ENCODE measurements at regions not wholly inside any gene's neighbourhood (a gene's known extent, or its start where the extent isn't known, plus 50 kb on each side); places are given as distances from the start of the nearest gene placed in this dataset.
"Not testable (repeated sequence)": the region's sequence is repeated elsewhere in the genome, so short reads cannot be mapped to it uniquely, and the experiment has no call there.

DNA sequence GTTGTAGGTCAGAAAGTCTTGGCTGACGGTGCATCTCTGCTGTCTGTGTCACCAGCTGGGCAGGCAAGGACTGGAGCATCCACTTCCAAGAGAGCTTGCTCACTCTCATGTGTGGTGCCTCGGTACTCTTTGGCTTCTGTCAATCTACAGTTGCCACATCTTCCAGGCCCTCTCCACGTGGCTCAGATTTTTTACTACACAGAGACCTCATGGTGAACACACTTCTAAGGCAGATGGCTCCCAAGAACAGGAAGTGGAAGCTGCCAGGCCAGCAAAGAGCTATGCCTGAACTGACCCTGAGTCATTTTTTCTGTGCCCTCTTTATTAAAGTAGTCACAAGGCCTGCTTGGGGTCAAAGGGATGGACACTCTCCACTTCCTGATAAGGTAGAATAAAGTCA is 351.5 kb upstream of the AUTS2 start:
- Histone ChIP-seq H3K4me1 (ENCODE audit: low read depth, poor library complexity, severe bottlenecking) (no peaks in the 10 kb centered on the region), H3K36me3 (ENCODE audit: insufficient read depth) (no peaks in the 10 kb centered on the region), H3K27ac (no peak overlapping the region), H4K20me1 (ENCODE audit: insufficient read depth) (no peaks in the 10 kb centered on the region), H3K4me2 (no peak overlapping the region), H3K79me2 (ENCODE audit: insufficient read depth, low read depth) (no peaks in the 10 kb centered on the region), H3K27me3 (ENCODE audit: insufficient read depth, low read depth) (no peaks in the 10 kb centered on the region), H2AFZ (ENCODE audit: low read depth) (no peak overlapping the region), H3K9ac (no peak overlapping the region), H3K4me3 (IDR thresholded peaks at IDR 0.05; ENCODE audit: insufficient read depth, low read depth, low read length) (no peak overlapping the region)
- TF ChIP-seq, protein P1, sequence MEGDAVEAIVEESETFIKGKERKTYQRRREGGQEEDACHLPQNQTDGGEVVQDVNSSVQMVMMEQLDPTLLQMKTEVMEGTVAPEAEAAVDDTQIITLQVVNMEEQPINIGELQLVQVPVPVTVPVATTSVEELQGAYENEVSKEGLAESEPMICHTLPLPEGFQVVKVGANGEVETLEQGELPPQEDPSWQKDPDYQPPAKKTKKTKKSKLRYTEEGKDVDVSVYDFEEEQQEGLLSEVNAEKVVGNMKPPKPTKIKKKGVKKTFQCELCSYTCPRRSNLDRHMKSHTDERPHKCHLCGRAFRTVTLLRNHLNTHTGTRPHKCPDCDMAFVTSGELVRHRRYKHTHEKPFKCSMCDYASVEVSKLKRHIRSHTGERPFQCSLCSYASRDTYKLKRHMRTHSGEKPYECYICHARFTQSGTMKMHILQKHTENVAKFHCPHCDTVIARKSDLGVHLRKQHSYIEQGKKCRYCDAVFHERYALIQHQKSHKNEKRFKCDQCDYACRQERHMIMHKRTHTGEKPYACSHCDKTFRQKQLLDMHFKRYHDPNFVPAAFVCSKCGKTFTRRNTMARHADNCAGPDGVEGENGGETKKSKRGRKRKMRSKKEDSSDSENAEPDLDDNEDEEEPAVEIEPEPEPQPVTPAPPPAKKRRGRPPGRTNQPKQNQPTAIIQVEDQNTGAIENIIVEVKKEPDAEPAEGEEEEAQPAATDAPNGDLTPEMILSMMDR (conservative IDR thresholded peaks at IDR 0.05; ENCODE audit: low read depth, low read length) = no peak

DNA sequence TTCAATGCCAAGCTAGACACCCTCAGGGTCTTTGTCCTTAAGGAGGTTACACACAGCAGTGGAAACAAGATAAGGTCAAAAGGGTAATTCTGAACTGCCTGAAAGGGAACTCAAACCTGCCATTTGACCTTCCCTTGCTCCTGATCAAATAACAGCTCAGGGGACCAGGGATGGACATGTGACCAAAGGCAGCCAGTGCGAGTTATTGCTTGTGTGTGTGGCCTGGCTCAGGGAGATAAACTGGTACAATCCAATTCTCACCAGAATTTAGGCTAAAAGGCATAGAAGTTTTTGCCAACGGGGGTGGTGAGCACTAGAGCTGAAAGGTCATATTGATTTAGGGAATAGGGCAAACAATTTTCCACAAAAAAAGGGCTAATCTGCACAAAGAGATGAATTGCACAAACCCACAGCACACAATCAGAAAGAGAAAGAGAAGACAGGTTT is 349.9 kb upstream of the AUTS2 start:
- not testable (repeated sequence) for H3K4me2 ChIP-seq; H2AFZ ChIP-seq (ENCODE audit: low read depth); H3K4me3 ChIP-seq (IDR thresholded peaks at IDR 0.05; ENCODE audit: insufficient read depth, low read depth, low read length); H3K9ac ChIP-seq; H3K36me3 ChIP-seq (ENCODE audit: insufficient read depth); H3K79me2 ChIP-seq (ENCODE audit: insufficient read depth, low read depth); H3K27me3 ChIP-seq (ENCODE audit: insufficient read depth, low read depth); H3K27ac ChIP-seq; H4K20me1 ChIP-seq (ENCODE audit: insufficient read depth); H3K4me1 ChIP-seq (ENCODE audit: low read depth, poor library complexity, severe bottlenecking)

DNA sequence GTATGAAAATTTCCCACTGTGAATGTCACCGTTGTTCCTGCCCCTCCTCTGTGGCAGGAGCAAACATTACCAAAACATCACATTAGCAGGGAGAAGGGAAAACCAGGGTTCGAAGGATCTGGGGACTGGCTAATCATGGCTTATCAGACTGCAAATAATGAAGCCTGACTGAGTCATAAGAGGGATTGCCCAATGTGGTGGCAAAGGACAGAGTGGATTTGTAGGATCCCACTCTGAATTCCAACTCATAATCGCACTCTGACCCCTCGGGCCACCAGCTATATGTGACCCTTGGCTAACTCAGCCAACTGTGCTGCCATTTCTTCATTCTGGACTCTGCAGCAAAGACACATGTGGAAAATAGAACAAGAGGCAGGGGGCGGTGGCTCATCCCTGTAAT is 347.3 kb upstream of the AUTS2 start:
- H3K79me2 ChIP-seq (ENCODE audit: insufficient read depth, low read depth) = no peaks in the 10 kb centered on the region
- H3K4me3 ChIP-seq (IDR thresholded peaks at IDR 0.05; ENCODE audit: insufficient read depth, low read depth, low read length) = no peak overlapping the region
- H4K20me1 ChIP-seq (ENCODE audit: insufficient read depth) = no peaks in the 10 kb centered on the region
- no peaks in the 10 kb centered on the region for H3K4me1 ChIP-seq (ENCODE audit: low read depth, poor library complexity, severe bottlenecking)
- H3K36me3 ChIP-seq (ENCODE audit: insufficient read depth) = no peaks in the 10 kb centered on the region
- no peak overlapping the region for H3K4me2 ChIP-seq
- H3K27ac ChIP-seq = no peak overlapping the region
- no peak overlapping the region for H3K9ac ChIP-seq
- TF ChIP-seq, protein P1 (conservative IDR thresholded peaks at IDR 0.05; ENCODE audit: low read depth, low read length) = no peak
- no peaks in the 10 kb centered on the region for H3K27me3 ChIP-seq (ENCODE audit: insufficient read depth, low read depth)
- no peak overlapping the region for H2AFZ ChIP-seq (ENCODE audit: low read depth)

DNA sequence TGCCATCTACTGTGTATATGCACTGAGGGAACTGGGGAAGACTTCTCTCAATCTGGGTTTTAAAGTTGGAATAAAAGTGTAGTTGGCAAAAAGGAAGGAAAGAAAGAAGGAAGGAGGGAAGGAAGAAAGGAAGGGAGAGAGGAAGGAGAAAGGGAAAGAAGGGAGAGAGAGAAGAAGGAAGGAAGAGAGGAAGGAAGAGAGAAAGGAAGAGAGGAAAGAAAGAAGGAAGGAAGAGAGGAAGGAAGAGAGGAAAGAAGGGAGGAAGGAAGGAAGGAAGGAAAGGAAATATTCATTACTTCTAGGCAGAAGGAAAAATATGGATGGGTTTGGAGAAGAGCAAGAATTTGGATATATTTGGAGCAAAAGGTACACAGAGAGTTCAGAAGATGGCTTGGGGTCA is 343.6 kb upstream of the AUTS2 start:
- H3K27me3 ChIP-seq (ENCODE audit: insufficient read depth, low read depth) = no peaks in the 10 kb centered on the region
- H3K36me3 ChIP-seq (ENCODE audit: insufficient read depth) = no peaks in the 10 kb centered on the region
- H2AFZ ChIP-seq (ENCODE audit: low read depth) = no peak overlapping the region
- H4K20me1 ChIP-seq (ENCODE audit: insufficient read depth) = no peaks in the 10 kb centered on the region
- H3K79me2 ChIP-seq (ENCODE audit: insufficient read depth, low read depth) = no peaks in the 10 kb centered on the region
- no peak overlapping the region for H3K4me2 ChIP-seq
- no peak overlapping the region for H3K27ac ChIP-seq
- no peak overlapping the region for H3K4me3 ChIP-seq (IDR thresholded peaks at IDR 0.05; ENCODE audit: insufficient read depth, low read depth, low read length)
- no peak overlapping the region for H3K9ac ChIP-seq
- no peaks in the 10 kb centered on the region for H3K4me1 ChIP-seq (ENCODE audit: low read depth, poor library complexity, severe bottlenecking)
- TF ChIP-seq, protein P1 (conservative IDR thresholded peaks at IDR 0.05; ENCODE audit: low read depth, low read length) = no peak

DNA sequence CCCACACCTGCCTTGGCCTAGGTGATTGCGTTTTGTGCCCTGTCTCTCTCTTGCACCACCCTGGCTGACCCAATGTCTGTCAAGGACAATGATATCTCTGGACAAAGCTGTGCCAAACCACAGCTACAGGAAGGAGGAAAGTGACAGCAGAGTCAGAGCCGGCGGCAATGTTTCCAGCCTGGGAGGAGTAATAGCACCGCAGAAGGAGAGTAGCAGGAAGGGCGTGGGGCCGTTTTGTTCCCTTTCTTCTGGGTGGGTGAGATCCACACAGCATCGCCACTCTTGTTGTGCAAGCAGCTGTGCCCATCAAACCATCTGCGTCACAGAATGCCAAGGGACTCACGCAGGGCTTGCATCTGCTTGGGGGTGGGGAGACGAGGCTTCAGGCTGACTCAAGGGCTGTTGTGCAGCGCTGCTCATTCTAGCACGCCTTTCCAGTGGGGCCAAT is 341.6 kb upstream of the AUTS2 start:
- no peaks in the 10 kb centered on the region for H3K27me3 ChIP-seq (ENCODE audit: insufficient read depth, low read depth)
- no peak overlapping the region for H3K4me2 ChIP-seq
- no peaks in the 10 kb centered on the region for H3K79me2 ChIP-seq (ENCODE audit: insufficient read depth, low read depth)
- no peaks in the 10 kb centered on the region for H4K20me1 ChIP-seq (ENCODE audit: insufficient read depth)
- H3K36me3 ChIP-seq (ENCODE audit: insufficient read depth) = no peaks in the 10 kb centered on the region
- H3K9ac ChIP-seq = no peak overlapping the region
- TF ChIP-seq, protein P1 (conservative IDR thresholded peaks at IDR 0.05; ENCODE audit: low read depth, low read length) = no peak
- no peak overlapping the region for H3K4me3 ChIP-seq (IDR thresholded peaks at IDR 0.05; ENCODE audit: insufficient read depth, low read depth, low read length)
- H3K27ac ChIP-seq = no peak overlapping the region
- no peaks in the 10 kb centered on the region for H3K4me1 ChIP-seq (ENCODE audit: low read depth, poor library complexity, severe bottlenecking)
- no peak overlapping the region for H2AFZ ChIP-seq (ENCODE audit: low read depth)
